IPS DF 4.7 (cell line): ENCODE measurements at regions not wholly inside any gene's neighbourhood (a gene's known extent, or its start where the extent isn't known, plus 50 kb on each side); places are given as distances from the start of the nearest gene placed in this dataset.
A peak's percentile ranks its signal among the peaks of the same experiment; 100 is the strongest.

ENCODE experiments used
- DNase-seq: peaks from one replicate; pipeline ENCODE4 v3.0.0-alpha.2; 2013; ENCODE audit warnings: low spot score; ENCODE audit errors: extremely low read depth

DNA sequence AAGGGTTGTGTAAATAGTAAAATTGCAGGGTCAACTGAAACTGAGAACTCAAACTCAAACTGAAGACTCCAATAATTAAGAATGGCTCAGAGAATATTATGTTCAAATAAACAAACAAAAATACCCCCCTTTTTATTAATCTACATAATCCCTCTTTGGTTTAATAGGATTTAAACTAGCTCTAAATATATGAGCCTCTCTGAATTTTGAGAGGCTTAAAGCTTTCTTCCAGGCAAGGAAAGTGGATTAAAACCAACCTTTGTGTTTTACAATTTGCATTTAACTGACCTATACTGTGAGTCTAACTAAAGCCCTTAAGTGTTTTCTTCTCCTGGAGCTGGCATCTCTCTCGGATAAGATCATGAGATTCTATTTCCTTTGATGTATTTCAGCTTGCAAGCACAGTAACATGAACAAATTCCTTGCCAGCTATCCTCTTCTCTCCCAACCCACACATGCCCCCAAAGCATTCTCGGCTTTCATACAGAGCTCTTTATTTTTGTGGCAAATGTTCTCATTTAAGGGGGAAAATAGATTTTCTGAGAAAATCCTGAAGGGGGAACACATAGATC lies 1310.8 kb upstream of the AGA start:
- peak; percentile 3 for DNase-seq

GRCh38 chr4:178778496-178778895 lies 1336.3 kb upstream of the AGA start:
- DNase-seq: no peak

DNA sequence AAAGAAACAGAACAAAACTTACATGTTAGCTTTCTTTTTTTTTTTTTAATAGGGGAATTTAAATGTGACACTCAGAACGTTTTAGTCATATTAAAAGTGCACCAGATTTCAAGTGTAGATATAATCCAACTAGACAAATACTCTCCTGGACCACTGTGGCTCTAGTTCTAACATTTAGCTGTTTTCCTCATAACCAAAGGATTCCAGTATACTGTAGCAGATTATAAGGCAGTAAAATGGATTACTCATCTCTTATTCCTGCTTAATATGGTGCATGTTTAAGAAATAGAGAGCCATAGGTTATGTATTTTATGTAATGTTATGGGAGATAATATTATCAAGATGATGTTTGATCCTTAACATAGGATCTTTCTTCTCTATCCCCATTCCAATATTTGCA lies 1339.5 kb upstream of the AGA start:
- DNase-seq: no peak

DNA sequence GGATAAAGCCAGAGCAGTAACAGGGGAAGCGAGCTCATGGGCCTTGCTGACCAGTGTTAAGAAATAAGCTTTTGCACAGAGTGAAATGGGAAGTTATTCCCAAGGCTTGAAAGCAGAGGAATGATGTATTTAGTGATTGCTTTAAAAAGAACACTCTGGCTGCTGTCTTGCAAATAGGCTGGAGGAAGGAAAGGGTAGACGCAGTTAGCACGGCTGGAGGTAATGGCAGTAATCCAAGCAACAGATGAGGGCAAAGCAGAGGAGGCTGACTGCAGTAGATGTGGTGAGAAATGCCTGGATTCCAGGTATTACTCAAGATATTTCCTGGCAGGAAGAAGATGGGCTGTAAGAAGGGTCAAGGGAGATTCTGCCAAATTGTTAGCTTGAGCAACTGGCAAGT lies 1342.3 kb upstream of the AGA start:
- no peak for DNase-seq

DNA sequence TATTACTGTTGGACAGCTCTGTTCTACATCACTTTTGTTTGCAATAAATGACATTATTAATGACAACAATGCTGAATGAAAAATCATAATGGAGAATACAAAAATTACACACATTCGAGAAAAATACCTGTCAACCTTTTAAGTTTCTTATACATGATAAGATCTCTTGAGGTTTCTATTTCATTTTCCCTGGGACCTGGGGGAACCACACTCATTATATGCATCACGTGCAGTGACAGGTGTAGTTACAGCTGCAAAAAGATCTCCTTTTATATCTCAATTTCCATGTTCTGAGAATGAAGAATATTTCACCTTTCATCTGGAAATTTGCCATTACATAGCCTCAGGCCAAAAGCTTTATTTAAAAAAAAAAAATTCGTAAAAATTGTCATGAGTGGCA lies 1347.0 kb upstream of the AGA start:
- DNase-seq: no peak

DNA sequence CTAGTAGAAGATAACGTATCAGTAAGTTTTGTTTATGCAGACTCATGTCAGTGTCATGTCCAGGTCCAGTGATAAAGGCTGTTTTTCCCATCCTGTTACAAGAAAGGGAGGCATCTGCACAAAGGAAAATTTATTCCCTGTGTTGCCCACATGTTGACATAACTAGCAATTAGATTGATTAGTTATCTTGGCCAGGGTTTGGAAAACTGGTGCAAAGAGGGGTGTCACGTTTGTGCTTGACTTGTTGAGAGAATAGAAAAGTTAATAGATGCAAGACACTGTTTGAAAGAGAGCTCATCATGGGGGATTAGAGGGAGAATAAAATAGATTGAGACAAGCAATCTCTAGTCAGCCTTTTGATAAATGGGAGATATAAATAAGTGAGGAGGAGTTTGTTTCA lies 1357.0 kb upstream of the AGA start:
- no peak for DNase-seq

- no peak for DNase-seq
Observed at GRCh38 chr4:178808106-178808505, 1365.9 kb upstream of the AGA start.

- no peak for DNase-seq
Observed at GRCh38 chr4:178809921-178810320, 1367.7 kb upstream of the AGA start.

DNA sequence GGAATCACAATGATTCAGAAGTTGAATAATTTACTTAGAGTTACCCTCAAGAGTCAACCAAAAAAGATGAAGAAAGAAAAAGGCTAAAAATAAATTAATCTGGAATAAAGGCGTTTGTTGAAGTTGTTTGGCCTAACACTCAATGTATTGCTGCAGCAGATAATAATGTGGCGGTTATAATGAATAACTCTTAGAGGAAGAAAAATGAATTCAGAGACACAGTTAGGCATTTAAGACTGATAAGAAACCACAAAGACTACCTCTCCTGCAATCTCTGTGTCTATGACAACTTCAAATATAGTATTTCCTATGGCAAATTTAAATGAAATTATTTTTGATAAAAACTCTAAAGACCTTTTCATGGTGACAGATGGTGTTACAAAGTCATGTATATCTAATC lies 1369.1 kb upstream of the AGA start:
- no peak for DNase-seq

- no peak for DNase-seq
Observed at GRCh38 chr4:178812866-178813265, 1370.6 kb upstream of the AGA start.

DNA sequence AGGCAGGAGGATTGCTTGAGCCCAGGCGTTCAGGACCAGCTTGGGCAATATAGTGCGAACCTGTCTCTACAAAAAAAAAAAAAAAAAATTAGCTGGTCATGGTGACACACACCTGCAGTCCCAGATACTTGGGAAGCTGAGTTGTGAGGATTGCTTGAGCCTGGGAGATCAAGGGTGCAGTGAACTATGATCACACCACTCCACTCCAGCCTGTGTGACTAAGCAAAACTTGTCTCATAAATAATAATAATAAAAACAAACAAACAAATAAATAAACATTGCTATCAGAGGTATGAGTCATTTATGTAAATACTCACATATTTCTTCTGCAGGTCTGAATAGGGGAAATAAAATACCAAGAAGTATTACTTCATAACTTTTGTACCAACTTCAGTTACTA lies 1372.7 kb upstream of the AGA start:
- no peak for DNase-seq

DNA sequence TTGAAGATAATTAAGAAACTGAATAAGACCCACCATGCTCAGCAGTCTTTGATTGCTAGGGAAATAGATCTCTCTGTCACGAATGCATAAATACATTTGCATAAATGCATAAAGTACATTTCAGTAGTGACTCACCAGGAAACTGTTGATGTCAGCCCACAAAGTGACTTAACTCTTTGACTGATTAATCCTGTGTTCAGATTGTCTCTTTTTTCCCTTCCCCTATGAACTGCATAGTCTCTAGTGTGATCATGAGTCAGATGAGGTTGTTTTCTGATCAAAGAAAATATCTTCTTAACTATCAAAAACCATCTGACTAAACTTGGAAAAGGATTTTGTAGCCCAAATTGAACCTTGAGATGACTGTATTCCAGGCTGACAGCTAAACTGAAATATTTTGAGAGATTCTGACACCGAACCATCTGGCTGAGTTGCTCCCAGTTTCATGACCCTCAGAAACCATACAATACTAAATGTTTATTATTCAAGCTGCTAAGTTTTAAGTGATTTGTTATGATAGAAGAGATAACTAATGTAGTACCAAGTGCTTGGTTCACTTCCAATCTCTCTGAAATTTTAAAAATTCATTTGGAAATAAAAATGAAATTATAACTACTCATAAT lies 1381.5 kb upstream of the AGA start:
- no peak for DNase-seq

GRCh38 chr4:178836865-178837264 lies 1394.6 kb upstream of the AGA start:
- DNase-seq: no peak

- DNase-seq: no peak
Observed at GRCh38 chr4:178838776-178839175, 1396.5 kb upstream of the AGA start.

- DNase-seq: no peak
Observed at GRCh38 chr4:178856139-178856800, 1414.0 kb upstream of the AGA start.

GRCh38 chr4:178871476-178871875 lies 1429.2 kb upstream of the AGA start:
- DNase-seq: no peak

GRCh38 chr4:178881937-178882336 lies 1439.7 kb upstream of the AGA start:
- DNase-seq: no peak

- DNase-seq: no peak
Observed at GRCh38 chr4:178894126-178894525, 1451.9 kb upstream of the AGA start.

- DNase-seq: no peak
Observed at GRCh38 chr4:178899084-178899483, 1456.8 kb upstream of the AGA start.

- peak; percentile 49 for DNase-seq
Observed at GRCh38 chr4:178917756-178918155, 1475.5 kb upstream of the AGA start.

DNA sequence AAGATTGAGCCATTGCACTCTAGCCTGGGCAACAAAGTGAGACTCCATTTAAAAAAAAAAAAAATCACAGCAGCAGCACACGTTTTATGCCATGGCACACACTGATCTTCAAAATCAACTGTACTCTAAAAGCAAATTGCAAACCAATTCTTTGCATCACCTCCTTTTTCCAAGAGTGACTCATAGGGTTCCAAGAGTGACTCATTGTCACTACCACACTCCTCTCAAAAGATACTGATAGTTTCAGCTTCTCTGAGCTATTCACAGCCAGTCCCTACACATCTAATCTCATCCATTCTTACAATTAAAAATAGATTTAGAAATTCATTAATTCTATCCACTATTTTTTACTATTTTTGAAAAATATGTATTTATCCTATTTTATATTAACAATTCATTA lies 1494.9 kb upstream of the AGA start:
- no peak for DNase-seq

GRCh38 chr4:178941975-178942374 lies 1499.7 kb upstream of the AGA start:
- DNase-seq: no peak

GRCh38 chr4:178953447-178954120 lies 1511.3 kb upstream of the AGA start:
- DNase-seq: no peak
